ENCODE measurements at regions not wholly inside any gene's neighbourhood (a gene's known extent, or its start where the extent isn't known, plus 50 kb on each side); places are given as distances from the start of the nearest gene placed in this dataset.

DNA sequence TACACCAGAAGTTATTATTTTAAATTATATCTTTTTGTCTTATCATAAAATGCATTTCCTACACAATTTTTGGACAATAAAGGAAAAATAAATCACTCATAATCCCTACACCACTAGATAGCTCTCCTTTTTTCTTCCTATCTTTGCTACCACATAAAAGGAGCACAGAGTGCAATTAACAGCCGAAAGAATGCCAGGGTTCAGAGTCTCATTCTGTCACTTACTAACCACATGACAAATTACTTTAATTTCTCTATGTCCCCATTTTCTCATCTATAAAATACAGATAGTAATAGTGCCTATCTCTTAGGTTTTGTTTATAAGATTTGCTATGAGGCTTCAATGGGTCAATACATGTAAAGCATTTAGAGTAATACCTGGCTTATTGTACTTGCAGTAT lies 158.7 kb upstream of the GRIN3A start:
- TF ChIP-seq, protein P1, sequence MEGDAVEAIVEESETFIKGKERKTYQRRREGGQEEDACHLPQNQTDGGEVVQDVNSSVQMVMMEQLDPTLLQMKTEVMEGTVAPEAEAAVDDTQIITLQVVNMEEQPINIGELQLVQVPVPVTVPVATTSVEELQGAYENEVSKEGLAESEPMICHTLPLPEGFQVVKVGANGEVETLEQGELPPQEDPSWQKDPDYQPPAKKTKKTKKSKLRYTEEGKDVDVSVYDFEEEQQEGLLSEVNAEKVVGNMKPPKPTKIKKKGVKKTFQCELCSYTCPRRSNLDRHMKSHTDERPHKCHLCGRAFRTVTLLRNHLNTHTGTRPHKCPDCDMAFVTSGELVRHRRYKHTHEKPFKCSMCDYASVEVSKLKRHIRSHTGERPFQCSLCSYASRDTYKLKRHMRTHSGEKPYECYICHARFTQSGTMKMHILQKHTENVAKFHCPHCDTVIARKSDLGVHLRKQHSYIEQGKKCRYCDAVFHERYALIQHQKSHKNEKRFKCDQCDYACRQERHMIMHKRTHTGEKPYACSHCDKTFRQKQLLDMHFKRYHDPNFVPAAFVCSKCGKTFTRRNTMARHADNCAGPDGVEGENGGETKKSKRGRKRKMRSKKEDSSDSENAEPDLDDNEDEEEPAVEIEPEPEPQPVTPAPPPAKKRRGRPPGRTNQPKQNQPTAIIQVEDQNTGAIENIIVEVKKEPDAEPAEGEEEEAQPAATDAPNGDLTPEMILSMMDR (IDR thresholded peaks at IDR 0.05) = no peak
- TF ChIP-seq EP300 (IDR thresholded peaks at IDR 0.05; ENCODE audit: low read depth) = no peak
- TF ChIP-seq POLR2A (IDR thresholded peaks at IDR 0.05) = no peak
- TF ChIP-seq POLR2AphosphoS5 (IDR thresholded peaks at IDR 0.05) = no peak

Measured in transverse colon (tissue), 4 donors.